H1 (cell line): ENCODE measurements at regions not wholly inside any gene's neighbourhood (a gene's known extent, or its start where the extent isn't known, plus 50 kb on each side); places are given as distances from the start of the nearest gene placed in this dataset.

Experiments used
- CHD7 ChIP-seq: fragments of 300-600 bp; sonication (generic); IDR thresholded peaks from 2 replicates; pipeline ENCODE4 v1.7.1; 2012; ENCODE audit warnings: low read length, moderate library complexity, mild to moderate bottlenecking, inconsistent platforms; ENCODE audit not compliant: insufficient replicate concordance

DNA sequence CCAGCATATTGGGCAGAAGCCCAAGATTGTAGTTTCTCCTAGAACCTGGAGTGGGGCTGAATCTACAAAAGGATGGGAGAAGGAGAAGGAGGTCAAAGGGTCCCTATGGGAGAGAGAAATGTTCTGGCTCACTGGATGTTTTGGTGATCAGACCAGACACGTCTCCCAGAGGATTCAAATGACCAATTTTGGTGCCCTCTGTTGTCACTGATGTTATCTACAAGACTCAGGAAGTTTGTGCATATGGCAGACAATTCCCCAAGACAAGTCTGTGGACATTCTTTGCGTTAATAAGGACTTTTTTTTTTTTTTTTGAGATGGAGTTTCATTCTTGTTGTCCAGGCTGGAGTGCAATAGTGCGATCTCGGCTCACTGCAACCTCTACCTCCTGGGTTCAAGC, 137.2 kb upstream of the SMARCA2 start (continued):
- TF ChIP-seq CHD7 = no peak
- TF ChIP-seq, all 59 proteins: peak for 0
